ENCODE measurements at regions not wholly inside any gene's neighbourhood (a gene's known extent, or its start where the extent isn't known, plus 50 kb on each side); places are given as distances from the start of the nearest gene placed in this dataset.

- TF ChIP-seq, protein P1, sequence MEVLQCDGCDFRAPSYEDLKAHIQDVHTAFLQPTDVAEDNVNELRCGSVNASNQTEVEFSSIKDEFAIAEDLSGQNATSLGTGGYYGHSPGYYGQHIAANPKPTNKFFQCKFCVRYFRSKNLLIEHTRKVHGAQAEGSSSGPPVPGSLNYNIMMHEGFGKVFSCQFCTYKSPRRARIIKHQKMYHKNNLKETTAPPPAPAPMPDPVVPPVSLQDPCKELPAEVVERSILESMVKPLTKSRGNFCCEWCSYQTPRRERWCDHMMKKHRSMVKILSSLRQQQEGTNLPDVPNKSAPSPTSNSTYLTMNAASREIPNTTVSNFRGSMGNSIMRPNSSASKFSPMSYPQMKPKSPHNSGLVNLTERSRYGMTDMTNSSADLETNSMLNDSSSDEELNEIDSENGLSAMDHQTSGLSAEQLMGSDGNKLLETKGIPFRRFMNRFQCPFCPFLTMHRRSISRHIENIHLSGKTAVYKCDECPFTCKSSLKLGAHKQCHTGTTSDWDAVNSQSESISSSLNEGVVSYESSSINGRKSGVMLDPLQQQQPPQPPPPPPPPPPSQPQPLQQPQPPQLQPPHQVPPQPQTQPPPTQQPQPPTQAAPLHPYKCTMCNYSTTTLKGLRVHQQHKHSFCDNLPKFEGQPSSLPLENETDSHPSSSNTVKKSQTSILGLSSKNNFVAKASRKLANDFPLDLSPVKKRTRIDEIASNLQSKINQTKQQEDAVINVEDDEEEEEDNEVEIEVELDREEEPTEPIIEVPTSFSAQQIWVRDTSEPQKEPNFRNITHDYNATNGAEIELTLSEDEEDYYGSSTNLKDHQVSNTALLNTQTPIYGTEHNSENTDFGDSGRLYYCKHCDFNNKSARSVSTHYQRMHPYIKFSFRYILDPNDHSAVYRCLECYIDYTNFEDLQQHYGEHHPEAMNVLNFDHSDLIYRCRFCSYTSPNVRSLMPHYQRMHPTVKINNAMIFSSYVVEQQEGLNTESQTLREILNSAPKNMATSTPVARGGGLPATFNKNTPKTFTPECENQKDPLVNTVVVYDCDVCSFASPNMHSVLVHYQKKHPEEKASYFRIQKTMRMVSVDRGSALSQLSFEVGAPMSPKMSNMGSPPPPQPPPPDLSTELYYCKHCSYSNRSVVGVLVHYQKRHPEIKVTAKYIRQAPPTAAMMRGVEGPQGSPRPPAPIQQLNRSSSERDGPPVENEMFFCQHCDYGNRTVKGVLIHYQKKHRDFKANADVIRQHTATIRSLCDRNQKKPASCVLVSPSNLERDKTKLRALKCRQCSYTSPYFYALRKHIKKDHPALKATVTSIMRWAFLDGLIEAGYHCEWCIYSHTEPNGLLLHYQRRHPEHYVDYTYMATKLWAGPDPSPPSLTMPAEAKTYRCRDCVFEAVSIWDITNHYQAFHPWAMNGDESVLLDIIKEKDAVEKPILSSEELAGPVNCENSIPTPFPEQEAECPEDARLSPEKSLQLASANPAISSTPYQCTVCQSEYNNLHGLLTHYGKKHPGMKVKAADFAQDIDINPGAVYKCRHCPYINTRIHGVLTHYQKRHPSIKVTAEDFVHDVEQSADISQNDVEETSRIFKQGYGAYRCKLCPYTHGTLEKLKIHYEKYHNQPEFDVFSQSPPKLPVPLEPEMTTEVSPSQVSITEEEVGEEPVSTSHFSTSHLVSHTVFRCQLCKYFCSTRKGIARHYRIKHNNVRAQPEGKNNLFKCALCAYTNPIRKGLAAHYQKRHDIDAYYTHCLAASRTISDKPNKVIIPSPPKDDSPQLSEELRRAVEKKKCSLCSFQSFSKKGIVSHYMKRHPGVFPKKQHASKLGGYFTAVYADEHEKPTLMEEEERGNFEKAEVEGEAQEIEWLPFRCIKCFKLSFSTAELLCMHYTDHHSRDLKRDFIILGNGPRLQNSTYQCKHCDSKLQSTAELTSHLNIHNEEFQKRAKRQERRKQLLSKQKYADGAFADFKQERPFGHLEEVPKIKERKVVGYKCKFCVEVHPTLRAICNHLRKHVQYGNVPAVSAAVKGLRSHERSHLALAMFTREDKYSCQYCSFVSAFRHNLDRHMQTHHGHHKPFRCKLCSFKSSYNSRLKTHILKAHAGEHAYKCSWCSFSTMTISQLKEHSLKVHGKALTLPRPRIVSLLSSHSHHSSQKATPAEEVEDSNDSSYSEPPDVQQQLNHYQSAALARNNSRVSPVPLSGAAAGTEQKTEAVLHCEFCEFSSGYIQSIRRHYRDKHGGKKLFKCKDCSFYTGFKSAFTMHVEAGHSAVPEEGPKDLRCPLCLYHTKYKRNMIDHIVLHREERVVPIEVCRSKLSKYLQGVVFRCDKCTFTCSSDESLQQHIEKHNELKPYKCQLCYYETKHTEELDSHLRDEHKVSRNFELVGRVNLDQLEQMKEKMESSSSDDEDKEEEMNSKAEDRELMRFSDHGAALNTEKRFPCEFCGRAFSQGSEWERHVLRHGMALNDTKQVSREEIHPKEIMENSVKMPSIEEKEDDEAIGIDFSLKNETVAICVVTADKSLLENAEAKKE (CRISPR knock-in tag; IDR thresholded peaks at IDR 0.05): no peak
These were observed 757.8 kb upstream of the HS3ST1 start (continued) for GRCh38 chr4:12186526-12186925.

DNA sequence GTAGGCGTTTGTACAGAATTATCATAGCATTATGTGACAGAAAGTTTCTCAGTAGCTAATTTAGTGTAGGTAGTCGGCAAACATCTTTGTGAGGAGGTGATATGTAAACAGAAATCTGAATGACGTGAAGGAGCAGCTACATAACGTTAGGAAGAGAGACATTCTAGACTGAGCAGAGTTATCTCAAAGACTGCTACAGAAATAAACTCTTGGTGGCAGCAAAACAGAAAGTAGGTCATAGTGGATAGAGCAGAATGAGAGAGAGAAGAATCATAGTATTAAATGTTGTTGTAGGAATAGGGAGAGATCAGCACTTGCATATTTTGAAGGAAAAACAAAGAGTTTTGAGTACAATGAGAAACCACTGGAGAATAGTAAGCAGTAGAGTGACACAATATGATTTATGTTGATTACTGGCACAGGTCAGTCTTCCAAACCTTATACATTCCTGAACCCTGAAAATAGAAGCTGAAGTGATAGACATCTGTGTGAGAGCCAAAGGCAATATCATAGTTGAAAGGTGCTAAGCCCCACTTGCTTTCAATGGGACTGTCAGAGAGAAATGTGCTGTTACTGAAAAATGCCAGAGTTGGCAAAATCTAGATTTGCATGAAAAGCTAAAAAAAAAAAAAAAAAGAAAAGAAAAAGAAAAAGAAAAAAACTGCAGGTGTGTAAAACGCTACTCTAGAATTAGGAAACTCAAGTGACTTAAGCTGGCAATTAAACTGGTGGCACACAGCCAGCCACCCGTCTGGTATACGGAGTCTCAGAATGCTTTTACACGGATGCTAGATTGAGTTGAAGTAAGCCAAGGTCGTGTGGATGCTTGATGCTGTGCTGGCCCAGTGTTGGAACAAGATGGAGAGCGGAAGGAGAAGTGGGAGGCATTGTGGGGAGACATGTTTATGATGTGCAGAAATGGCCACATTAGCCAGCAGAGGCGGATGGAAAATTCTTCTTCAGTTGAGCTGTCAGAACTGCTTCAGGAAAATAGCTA is 750.2 kb upstream of the HS3ST1 start:
- peaks cover 5% of the 10 kb centered on the region; the same call in 1 of the 2 replicates for H3K9me2 ChIP-seq (ENCODE audit: insufficient read depth)
- no peaks in the 10 kb centered on the region for H3K4me1 ChIP-seq (ENCODE audit: insufficient read depth)
- Mint-ChIP-seq H3K4me3 (no peak overlapping the region), H3K27ac (no peak overlapping the region), H3K4me1 (no peaks in the 10 kb centered on the region), H3K9me3 (no peaks in the 10 kb centered on the region), H3K27me3 (ENCODE audit: insufficient read depth, low read depth, poor library complexity) (peaks cover 2% of the 10 kb centered on the region), H3K36me3 (ENCODE audit: low read depth) (no peaks in the 10 kb centered on the region)
- 0 out of 2 replicates have a peak overlapping the region, but pooled peaks have one; percentile 0 for H2AFZ ChIP-seq
- DNase-seq (ENCODE audit: low spot score) (no peak), ATAC-seq (no peak)
- no peaks in the 10 kb centered on the region for H4K20me1 ChIP-seq (replicated peaks; ENCODE audit: insufficient read depth)
- H3K27ac ChIP-seq (ENCODE audit: low read depth): no peak overlapping the region
- no peaks in the 10 kb centered on the region for H3K79me2 ChIP-seq (replicated peaks; ENCODE audit: insufficient read depth)
- H3K36me3 ChIP-seq (ENCODE audit: insufficient read depth): no peaks in the 10 kb centered on the region
- no peak overlapping the region for H3K4me3 ChIP-seq
- no peaks in the 10 kb centered on the region for H3F3A ChIP-seq (replicated peaks; ENCODE audit: low read depth)
- H3K27me3 ChIP-seq (ENCODE audit: insufficient read depth): no peaks in the 10 kb centered on the region
- H3K4me2 ChIP-seq: no peak overlapping the region
- no peak for TF ChIP-seq EZH2phosphoT487 (IDR thresholded peaks at IDR 0.05; ENCODE audit: unreplicated experiment)
- no peak for TF ChIP-seq ZNF331 (CRISPR knock-in tag; IDR thresholded peaks at IDR 0.05; ENCODE audit: low read depth)
- no peak for TF ChIP-seq STAT1 (IDR thresholded peaks at IDR 0.05; ENCODE audit: unreplicated experiment)
- no peak for TF ChIP-seq EZH2 (IDR thresholded peaks at IDR 0.05; ENCODE audit: low read depth, unreplicated experiment)
- TF ChIP-seq POLR2AphosphoS5 (IDR thresholded peaks at IDR 0.05; ENCODE audit: low read depth): no peak
- no peak for TF ChIP-seq CREB1 (CRISPR knock-in tag; IDR thresholded peaks at IDR 0.05; ENCODE audit: low read depth)
- TF ChIP-seq, protein P2, sequence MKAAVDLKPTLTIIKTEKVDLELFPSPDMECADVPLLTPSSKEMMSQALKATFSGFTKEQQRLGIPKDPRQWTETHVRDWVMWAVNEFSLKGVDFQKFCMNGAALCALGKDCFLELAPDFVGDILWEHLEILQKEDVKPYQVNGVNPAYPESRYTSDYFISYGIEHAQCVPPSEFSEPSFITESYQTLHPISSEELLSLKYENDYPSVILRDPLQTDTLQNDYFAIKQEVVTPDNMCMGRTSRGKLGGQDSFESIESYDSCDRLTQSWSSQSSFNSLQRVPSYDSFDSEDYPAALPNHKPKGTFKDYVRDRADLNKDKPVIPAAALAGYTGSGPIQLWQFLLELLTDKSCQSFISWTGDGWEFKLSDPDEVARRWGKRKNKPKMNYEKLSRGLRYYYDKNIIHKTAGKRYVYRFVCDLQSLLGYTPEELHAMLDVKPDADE (IDR thresholded peaks at IDR 0.05): no peak
- TF ChIP-seq JUNB (IDR thresholded peaks at IDR 0.05; ENCODE audit: unreplicated experiment): no peak
- TF ChIP-seq NANOG (IDR thresholded peaks at IDR 0.05; ENCODE audit: borderline replicate concordance): no peak
- TF ChIP-seq, protein P3, sequence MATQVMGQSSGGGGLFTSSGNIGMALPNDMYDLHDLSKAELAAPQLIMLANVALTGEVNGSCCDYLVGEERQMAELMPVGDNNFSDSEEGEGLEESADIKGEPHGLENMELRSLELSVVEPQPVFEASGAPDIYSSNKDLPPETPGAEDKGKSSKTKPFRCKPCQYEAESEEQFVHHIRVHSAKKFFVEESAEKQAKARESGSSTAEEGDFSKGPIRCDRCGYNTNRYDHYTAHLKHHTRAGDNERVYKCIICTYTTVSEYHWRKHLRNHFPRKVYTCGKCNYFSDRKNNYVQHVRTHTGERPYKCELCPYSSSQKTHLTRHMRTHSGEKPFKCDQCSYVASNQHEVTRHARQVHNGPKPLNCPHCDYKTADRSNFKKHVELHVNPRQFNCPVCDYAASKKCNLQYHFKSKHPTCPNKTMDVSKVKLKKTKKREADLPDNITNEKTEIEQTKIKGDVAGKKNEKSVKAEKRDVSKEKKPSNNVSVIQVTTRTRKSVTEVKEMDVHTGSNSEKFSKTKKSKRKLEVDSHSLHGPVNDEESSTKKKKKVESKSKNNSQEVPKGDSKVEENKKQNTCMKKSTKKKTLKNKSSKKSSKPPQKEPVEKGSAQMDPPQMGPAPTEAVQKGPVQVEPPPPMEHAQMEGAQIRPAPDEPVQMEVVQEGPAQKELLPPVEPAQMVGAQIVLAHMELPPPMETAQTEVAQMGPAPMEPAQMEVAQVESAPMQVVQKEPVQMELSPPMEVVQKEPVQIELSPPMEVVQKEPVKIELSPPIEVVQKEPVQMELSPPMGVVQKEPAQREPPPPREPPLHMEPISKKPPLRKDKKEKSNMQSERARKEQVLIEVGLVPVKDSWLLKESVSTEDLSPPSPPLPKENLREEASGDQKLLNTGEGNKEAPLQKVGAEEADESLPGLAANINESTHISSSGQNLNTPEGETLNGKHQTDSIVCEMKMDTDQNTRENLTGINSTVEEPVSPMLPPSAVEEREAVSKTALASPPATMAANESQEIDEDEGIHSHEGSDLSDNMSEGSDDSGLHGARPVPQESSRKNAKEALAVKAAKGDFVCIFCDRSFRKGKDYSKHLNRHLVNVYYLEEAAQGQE (IDR thresholded peaks at IDR 0.05; ENCODE audit: unreplicated experiment): no peak
- no peak for TF ChIP-seq ZNF114 (CRISPR knock-in tag; IDR thresholded peaks at IDR 0.05)
